Caco-2 (cell line): ENCODE measurements at regions not wholly inside any gene's neighbourhood (a gene's known extent, or its start where the extent isn't known, plus 50 kb on each side); places are given as distances from the start of the nearest gene placed in this dataset.

Source experiments
- BruUV-seq: library from RNA; stranded (reverse); fragments of 400-500 nt; replicated peaks from 2 replicates; lab custom pipeline; 2021; lab: Mats Ljungman, UMichigan
- CTCF ChIA-PET: fragments of 300-600 bp; sonication (Branson Sonifier 250); formaldehyde crosslinking; loops from one replicate; lab custom pipeline; 2022; ENCODE audit warnings: antibody characterized with exemption; lab: Charles Lee
- POLR2A ChIA-PET: fragments of 300-600 bp; sonication (Branson Sonifier 250); formaldehyde crosslinking; loops from one replicate; lab custom pipeline; 2022; ENCODE audit warnings: antibody characterized with exemption; lab: Charles Lee
- DNase-seq, 2 experiments: peaks; one replicate each; pipeline versions ENCODE4 v3.0.0 to v3.0.0-alpha.2; 2020 to 2022
- H3K27me3 ChIP-seq: replicated peaks from 2 replicates; pipeline ENCODE4 v1.6.0; 2011; ENCODE audit warnings: low read length; ENCODE audit not compliant: control insufficient read depth, insufficient read depth
- H3K36me3 ChIP-seq: 2 replicates; pipeline ENCODE4 v1.5.1; 2011; ENCODE audit warnings: low read length; ENCODE audit not compliant: control insufficient read depth, insufficient read depth
- H3K4me1 ChIP-seq: fragments of 250-450 bp; sonication (Bioruptor Pico); 2 replicates; pipeline ENCODE4 v1.5.1; 2020; ENCODE audit warnings: mild to moderate bottlenecking
- H3K4me3 ChIP-seq: 2 replicates; pipeline ENCODE4 v1.5.1; 2011; ENCODE audit warnings: low read depth, mild to moderate bottlenecking, control low read depth, low read length
- H3K9me3 ChIP-seq: fragments of 250-450 bp; sonication (Bioruptor Pico); 2 replicates; pipeline ENCODE4 v1.5.1; 2020; ENCODE audit warnings: mild to moderate bottlenecking, moderate library complexity
- H3K27ac Mint-ChIP-seq: one replicate; pipeline ENCODE4 v1.8.0; 2022; ENCODE audit warnings: mixed read lengths; ENCODE audit not compliant: unreplicated experiment
- H3K27me3 Mint-ChIP-seq: one replicate; pipeline ENCODE4 v1.8.0; 2022; ENCODE audit warnings: mixed read lengths; ENCODE audit not compliant: insufficient read depth, unreplicated experiment
- H3K36me3 Mint-ChIP-seq: one replicate; pipeline ENCODE4 v1.8.0; 2022; ENCODE audit warnings: mild to moderate bottlenecking, mixed read lengths; ENCODE audit not compliant: insufficient read depth, unreplicated experiment
- H3K4me1 Mint-ChIP-seq: one replicate; pipeline ENCODE4 v1.8.0; 2022; ENCODE audit warnings: low read depth, mixed read lengths; ENCODE audit not compliant: unreplicated experiment
- H3K4me3 Mint-ChIP-seq: one replicate; pipeline ENCODE4 v1.8.0; 2022; ENCODE audit warnings: mild to moderate bottlenecking, moderate library complexity, mixed read lengths; ENCODE audit not compliant: unreplicated experiment
- H3K9me3 Mint-ChIP-seq: one replicate; pipeline ENCODE4 v1.8.0; 2022; ENCODE audit warnings: mixed read lengths; ENCODE audit not compliant: unreplicated experiment
- intact Hi-C: fragments of 100-400 bp; cut with micrococcal nuclease; formaldehyde crosslinking; loops from one replicate; pipeline ENCODE4 v1.10.0; 2022; ENCODE audit not compliant: unreplicated experiment
- TF ChIP-seq, protein P1 (sequence below), 2 experiments: fragments of 200-600 bp in 1 of 2; IDR thresholded peaks; 1 replicate in 1 of 2; 2 replicates in 1 of 2; pipeline versions ENCODE4 v1.5.1 to v1.8.0; 2011 to 2022; ENCODE audit warnings: antibody characterized with exemption in 1 of 2, control low read depth in 1 of 2, inconsistent platforms in 1 of 2, low read depth in 1 of 2, low read length in 1 of 2, mild to moderate bottlenecking in 1 of 2, moderate library complexity in 1 of 2; ENCODE audit not compliant: insufficient read depth in 1 of 2, severe bottlenecking in 1 of 2, unreplicated experiment in 1 of 2

DNA sequence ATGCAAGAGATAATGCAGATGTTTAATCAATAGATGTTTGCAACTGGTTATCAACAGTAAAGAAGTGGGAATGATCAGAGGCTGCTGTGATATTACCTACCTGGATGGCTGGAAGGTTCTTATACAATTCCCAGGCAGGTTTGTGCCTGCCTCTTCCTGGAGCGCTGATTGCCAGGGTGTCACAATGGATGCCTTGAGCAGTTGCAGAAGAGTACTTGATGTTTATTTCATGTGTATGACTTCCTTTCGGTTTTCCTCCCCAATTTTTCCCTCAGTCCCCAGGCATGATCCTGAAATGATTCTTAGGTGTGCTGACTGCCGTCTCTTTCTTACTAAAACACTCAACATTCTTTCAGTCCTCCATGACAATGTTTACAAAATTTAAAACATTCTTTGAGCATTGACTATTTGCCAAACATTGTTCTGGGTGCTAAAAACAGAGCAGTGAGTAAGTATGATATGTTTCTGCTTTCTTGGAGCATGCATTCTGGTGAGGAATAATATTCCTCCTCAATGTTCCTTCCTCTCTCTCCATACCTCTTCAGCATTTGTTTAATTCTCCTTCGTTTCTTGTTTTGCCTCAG is 416.6 kb upstream of the TRIB2 start:
- POLR2A ChIA-PET = no interaction called here
- BruUV-seq = no TSS peak
- TF ChIP-seq, protein P1, sequence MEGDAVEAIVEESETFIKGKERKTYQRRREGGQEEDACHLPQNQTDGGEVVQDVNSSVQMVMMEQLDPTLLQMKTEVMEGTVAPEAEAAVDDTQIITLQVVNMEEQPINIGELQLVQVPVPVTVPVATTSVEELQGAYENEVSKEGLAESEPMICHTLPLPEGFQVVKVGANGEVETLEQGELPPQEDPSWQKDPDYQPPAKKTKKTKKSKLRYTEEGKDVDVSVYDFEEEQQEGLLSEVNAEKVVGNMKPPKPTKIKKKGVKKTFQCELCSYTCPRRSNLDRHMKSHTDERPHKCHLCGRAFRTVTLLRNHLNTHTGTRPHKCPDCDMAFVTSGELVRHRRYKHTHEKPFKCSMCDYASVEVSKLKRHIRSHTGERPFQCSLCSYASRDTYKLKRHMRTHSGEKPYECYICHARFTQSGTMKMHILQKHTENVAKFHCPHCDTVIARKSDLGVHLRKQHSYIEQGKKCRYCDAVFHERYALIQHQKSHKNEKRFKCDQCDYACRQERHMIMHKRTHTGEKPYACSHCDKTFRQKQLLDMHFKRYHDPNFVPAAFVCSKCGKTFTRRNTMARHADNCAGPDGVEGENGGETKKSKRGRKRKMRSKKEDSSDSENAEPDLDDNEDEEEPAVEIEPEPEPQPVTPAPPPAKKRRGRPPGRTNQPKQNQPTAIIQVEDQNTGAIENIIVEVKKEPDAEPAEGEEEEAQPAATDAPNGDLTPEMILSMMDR (IDR thresholded peaks at IDR 0.05; ENCODE audit: insufficient read depth in 1 of 2, low read depth in 1 of 2, low read length in 1 of 2, severe bottlenecking in 1 of 2, unreplicated experiment in 1 of 2) = no peak
- no peak overlapping the region for H3K4me3 ChIP-seq
- Mint-ChIP-seq H3K9me3 (no peaks in the 10 kb centered on the region), H3K36me3 (no peaks in the 10 kb centered on the region), H3K4me3 (no peak overlapping the region), H3K27me3 (peaks cover 6% of the 10 kb centered on the region), H3K4me1 (no peaks in the 10 kb centered on the region), H3K27ac (no peak overlapping the region)
- H3K9me3 ChIP-seq = no peaks in the 10 kb centered on the region
- CTCF ChIA-PET = no interaction called here
- intact Hi-C loops = no loop called here
- DNase-seq = no peak
- no peaks in the 10 kb centered on the region for H3K36me3 ChIP-seq
- H3K27me3 ChIP-seq = no peaks in the 10 kb centered on the region
- H3K4me1 ChIP-seq = no peaks in the 10 kb centered on the region

DNA sequence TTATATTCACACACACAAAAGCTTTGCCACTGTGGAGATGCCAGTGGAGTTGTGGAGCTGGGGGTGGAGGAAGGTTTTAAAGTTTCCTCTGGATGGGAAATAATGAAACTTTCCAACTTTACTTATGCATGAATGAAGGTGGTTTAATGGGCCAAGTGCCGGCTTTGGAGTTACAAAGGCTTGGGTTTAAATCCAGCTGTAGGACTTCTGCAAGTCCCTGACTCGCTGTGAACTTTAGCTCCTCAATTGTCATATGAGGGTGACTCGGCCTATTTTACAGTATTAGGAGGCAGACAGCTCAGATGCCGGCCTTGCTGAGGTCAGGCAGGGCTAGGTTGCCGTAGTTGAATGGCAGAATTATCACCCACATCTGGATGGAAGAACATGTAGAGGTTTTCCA is 415.8 kb upstream of the TRIB2 start:
- CTCF ChIA-PET = no interaction called here
- no peaks in the 10 kb centered on the region for H3K27me3 ChIP-seq
- POLR2A ChIA-PET = no interaction called here
- no peaks in the 10 kb centered on the region for H3K9me3 ChIP-seq
- Mint-ChIP-seq H3K4me3 (no peak overlapping the region), H3K27ac (no peak overlapping the region), H3K27me3 (peaks cover 6% of the 10 kb centered on the region), H3K36me3 (no peaks in the 10 kb centered on the region), H3K4me1 (no peaks in the 10 kb centered on the region), H3K9me3 (no peaks in the 10 kb centered on the region)
- no peaks in the 10 kb centered on the region for H3K36me3 ChIP-seq
- intact Hi-C loops = no loop called here
- no peaks in the 10 kb centered on the region for H3K4me1 ChIP-seq
- H3K4me3 ChIP-seq = no peak overlapping the region
- TF ChIP-seq, protein P1 (IDR thresholded peaks at IDR 0.05; ENCODE audit: insufficient read depth in 1 of 2, low read depth in 1 of 2, low read length in 1 of 2, severe bottlenecking in 1 of 2, unreplicated experiment in 1 of 2) = no peak
- BruUV-seq = no TSS peak
- DNase-seq = no peak

DNA sequence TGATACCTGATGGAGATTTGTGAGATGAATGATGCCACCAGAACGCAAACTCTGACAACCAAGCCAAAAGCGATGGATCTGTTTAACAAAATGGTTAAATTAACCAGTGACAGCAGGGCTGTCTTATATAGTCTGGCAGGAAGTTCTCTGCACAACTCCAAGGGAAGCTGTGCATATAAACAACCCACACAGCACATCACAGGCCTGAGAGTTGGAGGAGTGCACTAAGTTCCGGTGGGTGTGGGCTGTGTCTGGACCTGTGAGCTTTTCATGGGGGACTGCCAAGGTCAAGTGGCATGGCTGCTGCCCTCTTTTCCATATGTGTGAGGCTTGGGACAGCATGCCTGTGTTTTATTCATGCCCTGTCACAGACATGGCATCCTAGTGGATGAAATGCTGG is 414.6 kb upstream of the TRIB2 start:
- no peak for DNase-seq
- ChIA-PET POLR2A (no interaction called here), CTCF (no interaction called here)
- Mint-ChIP-seq H3K27me3 (peaks cover 3% of the 10 kb centered on the region), H3K36me3 (no peaks in the 10 kb centered on the region), H3K9me3 (no peaks in the 10 kb centered on the region), H3K4me3 (no peak overlapping the region), H3K4me1 (no peaks in the 10 kb centered on the region), H3K27ac (no peak overlapping the region)
- TF ChIP-seq, protein P1 (IDR thresholded peaks at IDR 0.05; ENCODE audit: insufficient read depth in 1 of 2, low read depth in 1 of 2, low read length in 1 of 2, severe bottlenecking in 1 of 2, unreplicated experiment in 1 of 2) = no peak
- H3K4me1 ChIP-seq = no peaks in the 10 kb centered on the region
- H3K9me3 ChIP-seq = no peaks in the 10 kb centered on the region
- H3K4me3 ChIP-seq = no peak overlapping the region
- intact Hi-C loops = no loop called here
- H3K27me3 ChIP-seq = no peaks in the 10 kb centered on the region
- BruUV-seq = no TSS peak
- no peaks in the 10 kb centered on the region for H3K36me3 ChIP-seq
